A673 (cell line): ENCODE measurements at regions not wholly inside any gene's neighbourhood (a gene's known extent, or its start where the extent isn't known, plus 50 kb on each side); places are given as distances from the start of the nearest gene placed in this dataset.

Experiments used
- BruUV-seq: library from RNA; stranded (reverse); fragments of 400-500 nt; replicated peaks from 2 replicates; lab custom pipeline; 2021; lab: Mats Ljungman, UMichigan
- CTCF ChIA-PET: fragments of 300-600 bp; sonication (Branson Sonifier 250); formaldehyde crosslinking; loops from one replicate; lab custom pipeline; 2022; ENCODE audit warnings: antibody characterized with exemption; lab: Charles Lee
- POLR2A ChIA-PET: fragments of 300-600 bp; sonication (Branson Sonifier 250); formaldehyde crosslinking; loops from one replicate; lab custom pipeline; 2022; ENCODE audit warnings: antibody characterized with exemption; ENCODE audit not compliant: low non-redundant PET; lab: Charles Lee
- DNase-seq: peaks from one replicate; pipeline ENCODE4 v3.0.0-alpha.2; 2015; ENCODE audit warnings: low spot score
- H3K27ac ChIP-seq: fragments of 200-600 bp; sonication (generic); 2 replicates; pipeline ENCODE4 v1.5.1; 2016; ENCODE audit warnings: mixed run types, low read depth, mild to moderate bottlenecking, mixed read lengths, antibody characterized with exemption, low read length; ENCODE audit not compliant: poor library complexity, severe bottlenecking
- H3K27me3 ChIP-seq: fragments of 200-600 bp; sonication (generic); replicated peaks from 2 replicates; pipeline ENCODE4 v1.6.1; 2017; ENCODE audit warnings: mixed run types, low read depth, mild to moderate bottlenecking, mixed read lengths, antibody characterized with exemption, low read length; ENCODE audit not compliant: insufficient read depth, poor library complexity
- H3K36me3 ChIP-seq: fragments of 200-600 bp; sonication (generic); 2 replicates; pipeline ENCODE4 v1.6.1; 2016; ENCODE audit warnings: mixed run types, mild to moderate bottlenecking, mixed read lengths, antibody characterized with exemption, low read length; ENCODE audit not compliant: insufficient read depth, poor library complexity, severe bottlenecking
- H3K4me1 ChIP-seq: fragments of 200-600 bp; sonication (generic); 2 replicates; pipeline ENCODE4 v1.6.1; 2017; ENCODE audit warnings: mixed run types, mild to moderate bottlenecking, mixed read lengths, antibody characterized with exemption, low read length; ENCODE audit not compliant: insufficient read depth, poor library complexity, severe bottlenecking
- H3K4me3 ChIP-seq: fragments of 200-600 bp; sonication (generic); 2 replicates; pipeline ENCODE4 v1.5.1; 2016; ENCODE audit warnings: low read depth, mixed run types, mild to moderate bottlenecking, mixed read lengths, low read length; ENCODE audit not compliant: poor library complexity, severe bottlenecking
- H3K9me3 ChIP-seq: fragments of 200-600 bp; sonication (generic); 2 replicates; pipeline ENCODE4 v1.6.1; 2016; ENCODE audit warnings: mixed run types, low read depth, mild to moderate bottlenecking, mixed read lengths, antibody characterized with exemption, low read length; ENCODE audit not compliant: poor library complexity, severe bottlenecking
- CTCF ChIP-seq: fragments of 300-800, 200-600 bp; sonication (generic); conservative IDR thresholded peaks from 2 replicates; pipeline ENCODE4 v1.5.1; 2017; ENCODE audit warnings: low read depth, mild to moderate bottlenecking, antibody characterized with exemption, low read length, moderate library complexity, mixed read lengths
- EZH2 ChIP-seq: fragments of 200-600 bp; sonication (generic); IDR thresholded peaks from 2 replicates; pipeline ENCODE4 v1.6.1; 2017; ENCODE audit warnings: borderline replicate concordance, low read depth, mild to moderate bottlenecking, mixed read lengths, antibody characterized with exemption, low read length; ENCODE audit not compliant: poor library complexity, severe bottlenecking
- intact Hi-C: fragments of 100-400 bp; cut with micrococcal nuclease; formaldehyde crosslinking; loops from one replicate; pipeline ENCODE4 v1.10.0; 2022; ENCODE audit not compliant: unreplicated experiment

- Histone ChIP-seq H3K36me3 (no peaks in the 10 kb centered on the region), H3K27me3 (no peaks in the 10 kb centered on the region), H3K9me3 (no peaks in the 10 kb centered on the region), H3K27ac (no peak overlapping the region), H3K4me3 (no peak overlapping the region), H3K4me1 (no peaks in the 10 kb centered on the region)
- intact Hi-C loops: no loop called here
- ChIA-PET CTCF (no interaction called here), POLR2A (no interaction called here)
- TF ChIP-seq CTCF (no peak), EZH2 (no peak)
- no TSS peak for BruUV-seq
- no peak for DNase-seq
Measured at GRCh38 chr2:238695538-238695937, 152.3 kb upstream of the TWIST2 start.

GRCh38 chr2:238696331-238696730 lies 151.6 kb upstream of the TWIST2 start:
- ChIA-PET CTCF (no interaction called here), POLR2A (no interaction called here)
- TF ChIP-seq CTCF (no peak), EZH2 (no peak)
- intact Hi-C loops: no loop called here
- H3K27ac ChIP-seq: no peak overlapping the region
- BruUV-seq: no TSS peak
- H3K4me1 ChIP-seq: no peaks in the 10 kb centered on the region
- H3K9me3 ChIP-seq: no peaks in the 10 kb centered on the region
- H3K36me3 ChIP-seq: no peaks in the 10 kb centered on the region
- DNase-seq: no peak
- no peak overlapping the region for H3K4me3 ChIP-seq
- H3K27me3 ChIP-seq: no peaks in the 10 kb centered on the region

GRCh38 chr2:238696786-238697185 lies 151.1 kb upstream of the TWIST2 start:
- no peak for DNase-seq
- ChIA-PET POLR2A (no interaction called here), CTCF (no interaction called here)
- H3K27ac ChIP-seq: no peak overlapping the region
- H3K4me3 ChIP-seq: no peak overlapping the region
- TF ChIP-seq EZH2: no peak
- no peak for TF ChIP-seq CTCF
- H3K36me3 ChIP-seq: no peaks in the 10 kb centered on the region
- H3K4me1 ChIP-seq: no peaks in the 10 kb centered on the region
- BruUV-seq: no TSS peak
- intact Hi-C loops: no loop called here
- H3K9me3 ChIP-seq: no peaks in the 10 kb centered on the region
- no peaks in the 10 kb centered on the region for H3K27me3 ChIP-seq
